ENCODE measurements at regions not wholly inside any gene's neighbourhood (a gene's known extent, or its start where the extent isn't known, plus 50 kb on each side); places are given as distances from the start of the nearest gene placed in this dataset.

- TF ChIP-seq CTCF (conservative IDR thresholded peaks at IDR 0.05; ENCODE audit: low read length): no peak
- TF ChIP-seq EZH2phosphoT487 (IDR thresholded peaks at IDR 0.05; ENCODE audit: borderline replicate concordance): no peak
Measured at GRCh38 chr7:46685051-46685450, 764.0 kb upstream of the IGFBP3 start.
